Type B pancreatic cell (in vitro differentiated cells): ENCODE measurements at regions not wholly inside any gene's neighbourhood (a gene's known extent, or its start where the extent isn't known, plus 50 kb on each side); places are given as distances from the start of the nearest gene placed in this dataset.

Experiments
- DNase-seq: peaks from one replicate; pipeline ENCODE4 v3.0.0; 2021; ENCODE audit warnings: mixed read lengths; ENCODE audit not compliant: unreplicated experiment; ENCODE audit errors: extremely low spot score
- H3K27ac Mint-ChIP-seq: 2 replicates; pipeline ENCODE4 v1.8.0; 2021; ENCODE audit warnings: mild to moderate bottlenecking, mixed read lengths
- H3K27me3 Mint-ChIP-seq: 2 replicates; pipeline ENCODE4 v1.8.0; 2021; ENCODE audit warnings: mixed read lengths
- H3K36me3 Mint-ChIP-seq: 2 replicates; pipeline ENCODE4 v1.8.0; 2021; ENCODE audit warnings: mixed read lengths
- H3K4me1 Mint-ChIP-seq: one replicate; pipeline ENCODE4 v1.8.0; 2021; ENCODE audit warnings: mixed read lengths; ENCODE audit not compliant: unreplicated experiment
- H3K4me3 Mint-ChIP-seq: 2 replicates; pipeline ENCODE4 v1.8.0; 2021; ENCODE audit warnings: mild to moderate bottlenecking, mixed read lengths
- H3K9me3 Mint-ChIP-seq: 2 replicates; pipeline ENCODE4 v1.8.0; 2021; ENCODE audit warnings: mixed read lengths
- CTCF ChIP-seq: fragments of 200-600 bp; sonication (generic); conservative IDR thresholded peaks from 2 replicates; pipeline ENCODE4 v1.5.0; 2021; ENCODE audit warnings: antibody characterized with exemption, mild to moderate bottlenecking

GRCh38 chr14:61954306-61954705 is 192.1 kb downstream of the SNAPC1 start:
- no peak for TF ChIP-seq CTCF
- Mint-ChIP-seq H3K36me3 (no peaks in the 10 kb centered on the region), H3K9me3 (peaks cover 7% of the 10 kb centered on the region), H3K4me1 (no peaks in the 10 kb centered on the region), H3K4me3 (no peak overlapping the region), H3K27me3 (no peaks in the 10 kb centered on the region), H3K27ac (no peak overlapping the region)
- no peak for DNase-seq

GRCh38 chr14:61956517-61956916 is 194.3 kb downstream of the SNAPC1 start:
- Mint-ChIP-seq H3K27ac (no peak overlapping the region), H3K4me3 (no peak overlapping the region), H3K9me3 (peaks cover 7% of the 10 kb centered on the region), H3K4me1 (no peaks in the 10 kb centered on the region), H3K36me3 (no peaks in the 10 kb centered on the region), H3K27me3 (no peaks in the 10 kb centered on the region)
- no peak for DNase-seq
- TF ChIP-seq CTCF: no peak

- no peak for DNase-seq
- Mint-ChIP-seq H3K27ac (no peak overlapping the region), H3K4me3 (no peak overlapping the region), H3K4me1 (no peaks in the 10 kb centered on the region), H3K36me3 (no peaks in the 10 kb centered on the region), H3K27me3 (no peaks in the 10 kb centered on the region), H3K9me3 (peaks cover 7% of the 10 kb centered on the region)
- no peak for TF ChIP-seq CTCF
Measured at GRCh38 chr14:61959348-61959747, 197.1 kb downstream of the SNAPC1 start.

- no peak for TF ChIP-seq CTCF
- DNase-seq: no peak
- H3K27me3 Mint-ChIP-seq: no peaks in the 10 kb centered on the region
- H3K4me1 Mint-ChIP-seq: no peaks in the 10 kb centered on the region
- H3K36me3 Mint-ChIP-seq: no peaks in the 10 kb centered on the region
- H3K9me3 Mint-ChIP-seq: peaks cover 10% of the 10 kb centered on the region
- H3K27ac Mint-ChIP-seq: no peak overlapping the region
- no peak overlapping the region for H3K4me3 Mint-ChIP-seq
Measured at GRCh38 chr14:61961369-61961768, 199.1 kb downstream of the SNAPC1 start.

- no peaks in the 10 kb centered on the region for H3K36me3 Mint-ChIP-seq
- no peak for DNase-seq
- H3K27me3 Mint-ChIP-seq: no peaks in the 10 kb centered on the region
- H3K9me3 Mint-ChIP-seq: peaks cover 7% of the 10 kb centered on the region
- H3K27ac Mint-ChIP-seq: no peak overlapping the region
- TF ChIP-seq CTCF: no peak
- H3K4me3 Mint-ChIP-seq: no peak overlapping the region
- H3K4me1 Mint-ChIP-seq: no peaks in the 10 kb centered on the region
Measured at GRCh38 chr14:61963926-61964325, 201.7 kb downstream of the SNAPC1 start.
